Gastrocnemius medialis (tissue), 4 donors: ENCODE measurements at regions not wholly inside any gene's neighbourhood (a gene's known extent, or its start where the extent isn't known, plus 50 kb on each side); places are given as distances from the start of the nearest gene placed in this dataset.

Source experiments
- POLR2A ChIP-seq, 2 donors: fragments of 450-650 bp; IDR thresholded peaks; one replicate each; pipeline ENCODE4 v1.6.1; 2017; ENCODE audit warnings: antibody characterized with exemption in 2 of 2, mild to moderate bottlenecking in 2 of 2, moderate library complexity in 2 of 2
- TF ChIP-seq, protein P1 (sequence below), 5 experiments: fragments of 450-650 bp in 3 of 5; fragments of 200-600 bp in 2 of 5; sonication (generic) in 2 of 5; IDR thresholded peaks in 4 of 5; conservative IDR thresholded peaks in 1 of 5; 1 replicate in 4 of 5; 2 replicates in 1 of 5; pipeline ENCODE4 v1.5.1; 2016 to 2019; ENCODE audit warnings: antibody characterized with exemption in 5 of 5, mild to moderate bottlenecking in 3 of 5, moderate library complexity in 3 of 5

GRCh38 chr1:59229138-59229537 lies 67.8 kb upstream of the FGGY start:
- no peak for TF ChIP-seq POLR2A (IDR thresholded peaks at IDR 0.05)
- TF ChIP-seq, protein P1, sequence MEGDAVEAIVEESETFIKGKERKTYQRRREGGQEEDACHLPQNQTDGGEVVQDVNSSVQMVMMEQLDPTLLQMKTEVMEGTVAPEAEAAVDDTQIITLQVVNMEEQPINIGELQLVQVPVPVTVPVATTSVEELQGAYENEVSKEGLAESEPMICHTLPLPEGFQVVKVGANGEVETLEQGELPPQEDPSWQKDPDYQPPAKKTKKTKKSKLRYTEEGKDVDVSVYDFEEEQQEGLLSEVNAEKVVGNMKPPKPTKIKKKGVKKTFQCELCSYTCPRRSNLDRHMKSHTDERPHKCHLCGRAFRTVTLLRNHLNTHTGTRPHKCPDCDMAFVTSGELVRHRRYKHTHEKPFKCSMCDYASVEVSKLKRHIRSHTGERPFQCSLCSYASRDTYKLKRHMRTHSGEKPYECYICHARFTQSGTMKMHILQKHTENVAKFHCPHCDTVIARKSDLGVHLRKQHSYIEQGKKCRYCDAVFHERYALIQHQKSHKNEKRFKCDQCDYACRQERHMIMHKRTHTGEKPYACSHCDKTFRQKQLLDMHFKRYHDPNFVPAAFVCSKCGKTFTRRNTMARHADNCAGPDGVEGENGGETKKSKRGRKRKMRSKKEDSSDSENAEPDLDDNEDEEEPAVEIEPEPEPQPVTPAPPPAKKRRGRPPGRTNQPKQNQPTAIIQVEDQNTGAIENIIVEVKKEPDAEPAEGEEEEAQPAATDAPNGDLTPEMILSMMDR (IDR thresholded peaks at IDR 0.05 in 4 of 5, conservative IDR thresholded peaks at IDR 0.05 in 1 of 5): no peak
